COLO829 (cell line): ENCODE measurements at regions not wholly inside any gene's neighbourhood (a gene's known extent, or its start where the extent isn't known, plus 50 kb on each side); places are given as distances from the start of the nearest gene placed in this dataset.
"Not testable (repeated sequence)": the region's sequence is repeated elsewhere in the genome, so short reads cannot be mapped to it uniquely, and the experiment has no call there.

Experiments used
- DNase-seq: peaks from one replicate; pipeline ENCODE4 v3.0.0; 2012; ENCODE audit warnings: low spot score

GRCh38 chr12:27133022-27133590 lies 50.7 kb upstream of the C12orf71 start:
- DNase-seq: no peak

GRCh38 chr12:27140478-27140969 lies 58.1 kb upstream of the C12orf71 start:
- DNase-seq: no peak

- peak; percentile 67 for DNase-seq
Measured at GRCh38 chr12:27142101-27142721, 59.8 kb upstream of the C12orf71 start.

GRCh38 chr12:27143256-27144069 lies 61.1 kb upstream of the C12orf71 start:
- no peak for DNase-seq

- not testable (repeated sequence) for DNase-seq
Measured at GRCh38 chr12:27145725-27146124, 63.3 kb upstream of the C12orf71 start.

- DNase-seq: no peak
Measured at GRCh38 chr12:27148373-27148772, 66.0 kb upstream of the C12orf71 start.

GRCh38 chr12:27148791-27149190 lies 66.4 kb upstream of the C12orf71 start:
- no peak for DNase-seq

GRCh38 chr12:27151479-27151878 lies 69.1 kb upstream of the C12orf71 start:
- DNase-seq: no peak

GRCh38 chr12:27158297-27158696 lies 75.9 kb upstream of the C12orf71 start:
- DNase-seq: peak; percentile 27

- no peak for DNase-seq
Measured at GRCh38 chr12:27161458-27162228, 79.3 kb upstream of the C12orf71 start.

GRCh38 chr12:27162229-27162537 lies 79.8 kb upstream of the C12orf71 start:
- DNase-seq: no peak

- no peak for DNase-seq
Measured at GRCh38 chr12:27163048-27163715, 80.8 kb upstream of the C12orf71 start.

- DNase-seq: no peak
Measured at GRCh38 chr12:27163894-27164293, 80.2 kb upstream of the STK38L start.

GRCh38 chr12:27164330-27165040 lies 79.6 kb upstream of the STK38L start:
- DNase-seq: no peak

GRCh38 chr12:27165958-27166357 lies 78.1 kb upstream of the STK38L start:
- DNase-seq: not testable (repeated sequence)

- DNase-seq: not testable (repeated sequence)
Measured at GRCh38 chr12:27171494-27171893, 72.6 kb upstream of the STK38L start.

GRCh38 chr12:27176765-27177164 lies 67.3 kb upstream of the STK38L start:
- no peak for DNase-seq

- no peak for DNase-seq
Measured at GRCh38 chr12:27177706-27178105, 66.4 kb upstream of the STK38L start.

GRCh38 chr12:27178255-27178654 lies 65.8 kb upstream of the STK38L start:
- DNase-seq: no peak

- no peak for DNase-seq
Measured at GRCh38 chr12:27178723-27179399, 65.2 kb upstream of the STK38L start.
